GM12878 (cell line): ENCODE measurements at regions not wholly inside any gene's neighbourhood (a gene's known extent, or its start where the extent isn't known, plus 50 kb on each side); places are given as distances from the start of the nearest gene placed in this dataset.

Source experiments
- ATAC-seq: fragments of 200-7000 bp; cut with Tn5 transposase; 3 replicates; pipeline ENCODE4 v1.9.1; 2020; ENCODE audit warnings: mild to moderate bottlenecking, moderate library complexity
- BruUV-seq: library from RNA; stranded (reverse); fragments of 400-500 nt; replicated peaks from 2 replicates; lab custom pipeline; 2021; lab: Mats Ljungman, UMichigan
- CTCF ChIA-PET: fragments of 300-600 bp; sonication (Branson Sonifier 250); formaldehyde crosslinking; extraction: SDS; loops from one replicate; lab custom pipeline; 2021; ENCODE audit warnings: inconsistent platforms; lab: Yijun Ruan, JAX
- POLR2A ChIA-PET: fragments of 350-600 bp; formaldehyde crosslinking; extraction: SDS; loops from one replicate; lab custom pipeline; 2021; ENCODE audit warnings: inconsistent platforms; lab: Charles Lee
- RAD21 ChIA-PET: fragments of 300-600 bp; sonication (Branson Sonifier 250); formaldehyde crosslinking; loops from one replicate; lab custom pipeline; 2023; ENCODE audit warnings: antibody characterized with exemption; ENCODE audit not compliant: unreplicated experiment; lab: Charles Lee
- SMC1A ChIA-PET: fragments of 300-600 bp; sonication (Branson Sonifier 250); formaldehyde crosslinking; loops from one replicate; lab custom pipeline; 2023; ENCODE audit not compliant: unreplicated experiment, uncharacterized antibody; lab: Charles Lee
- DNase-seq: peaks from one replicate; pipeline ENCODE4 v3.0.0-alpha.2; 2011; ENCODE audit warnings: low read depth, low spot score
- FAIRE-seq: peaks from 3 replicates; lab custom pipeline; 2011; peaks lifted over from hg19 to GRCh38; lab: Jason Lieb, UNC
- H2AFZ ChIP-seq: 2 replicates; pipeline ENCODE4 v1.6.0; 2011; ENCODE audit warnings: low read depth, low read length, control low read depth; ENCODE audit not compliant: control insufficient read depth
- H3K27ac ChIP-seq: 2 replicates; pipeline ENCODE4 v1.5.1; 2011; ENCODE audit warnings: control low read depth; ENCODE audit not compliant: control insufficient read depth, insufficient read depth
- H3K27me3 ChIP-seq, 2 experiments: replicated peaks in 1 of 2; 2 replicates each; pipeline versions ENCODE4 v1.6.0 to v1.6.1; 2011; ENCODE audit warnings: low read length in 1 of 2; ENCODE audit not compliant: control insufficient read depth in 2 of 2, insufficient read depth in 2 of 2
- H3K36me3 ChIP-seq, 2 experiments: 2 replicates each; pipeline ENCODE4 v1.5.1; 2011; ENCODE audit warnings: low read length in 1 of 2; ENCODE audit not compliant: control insufficient read depth in 2 of 2, insufficient read depth in 2 of 2
- H3K4me1 ChIP-seq: 2 replicates; pipeline ENCODE4 v1.6.1; 2011; ENCODE audit warnings: mild to moderate bottlenecking, low read length, moderate library complexity, mixed read lengths; ENCODE audit not compliant: control insufficient read depth, insufficient read depth
- H3K4me2 ChIP-seq: 2 replicates; pipeline ENCODE4 v1.6.0; 2011; ENCODE audit warnings: control low read depth; ENCODE audit not compliant: control insufficient read depth, insufficient read depth
- H3K4me3 ChIP-seq: fragments of 200-600 bp; sonication (generic); 2 replicates; pipeline ENCODE4 v1.5.1; 2016
- H3K79me2 ChIP-seq: 2 replicates; pipeline ENCODE4 v1.6.0; 2011; ENCODE audit warnings: low read length; ENCODE audit not compliant: control insufficient read depth, insufficient read depth
- H3K9ac ChIP-seq: 2 replicates; pipeline ENCODE4 v1.8.0; 2011; ENCODE audit warnings: low read length, control low read depth, mixed read lengths; ENCODE audit not compliant: control insufficient read depth, insufficient read depth
- H3K9me3 ChIP-seq: replicated peaks from 3 replicates; pipeline ENCODE4 v1.5.1; 2011; ENCODE audit warnings: mild to moderate bottlenecking, low read length; ENCODE audit not compliant: control insufficient read depth, insufficient read depth
- H4K20me1 ChIP-seq: 2 replicates; pipeline ENCODE4 v1.6.0; 2011; ENCODE audit not compliant: control insufficient read depth, insufficient read depth
- GATAD2B ChIP-seq: fragments of 450-650 bp; conservative IDR thresholded peaks from 2 replicates; pipeline ENCODE4 v1.6.1; 2017; ENCODE audit warnings: low read depth, mild to moderate bottlenecking, moderate library complexity
- JUND ChIP-seq: IDR thresholded peaks from 2 replicates; pipeline ENCODE4 v1.6.1; 2012; ENCODE audit warnings: low read depth, mild to moderate bottlenecking, low read length, improper control_type of control experiment, moderate library complexity
- NFIC ChIP-seq: IDR thresholded peaks from 2 replicates; pipeline ENCODE4 v1.6.1; 2012; ENCODE audit warnings: low read depth, mild to moderate bottlenecking, inconsistent platforms, low read length, moderate library complexity
- POLR2AphosphoS5 ChIP-seq: IDR thresholded peaks from 2 replicates; pipeline ENCODE4 v1.6.1; 2011; ENCODE audit warnings: mild to moderate bottlenecking, low read length, inconsistent platforms
- RAD51 ChIP-seq: fragments of 450-650 bp; IDR thresholded peaks from 2 replicates; pipeline ENCODE4 v1.6.1; 2016; ENCODE audit warnings: moderate library complexity, mild to moderate bottlenecking, inconsistent platforms
- RELA ChIP-seq: fragments of 450-650 bp; IDR thresholded peaks from 2 replicates; pipeline ENCODE4 v1.8.0; 2014; ENCODE audit warnings: borderline replicate concordance; ENCODE audit not compliant: partially characterized antibody
- RFX5 ChIP-seq: IDR thresholded peaks from 2 replicates; pipeline ENCODE4 v1.6.1; 2011; ENCODE audit warnings: low read depth, low read length, improper control_type of control experiment
- SMAD5 ChIP-seq: IDR thresholded peaks from 2 replicates; pipeline ENCODE4 v1.6.1; 2016; ENCODE audit warnings: antibody characterized with exemption, low read depth
- SUPT20H ChIP-seq: IDR thresholded peaks from 2 replicates; pipeline ENCODE4 v1.6.1; 2011; ENCODE audit warnings: low read depth, mild to moderate bottlenecking, low read length, moderate library complexity, borderline replicate concordance; ENCODE audit not compliant: control insufficient read depth
- YY1 ChIP-seq: IDR thresholded peaks from 2 replicates; pipeline ENCODE4 v1.6.1; 2011; ENCODE audit warnings: low read depth, mild to moderate bottlenecking, low read length
- WGBS: methylation state at CpG from one replicate; pipeline ENCODE4 v1.1.6; 2016; ENCODE audit warnings: low lambda C conversion rate; ENCODE audit not compliant: insufficient replicate concordance, insufficient coverage; ENCODE audit errors: missing lambda C conversion rate; 5-methylcytosine and 5-hydroxymethylcytosine counted together
- in situ Hi-C: fragments of 300-500 bp; cut with MboI; formaldehyde crosslinking; loops from 9 replicates; pipeline ENCODE4 v1.14.3; 2018; ENCODE audit warnings: mixed read lengths
- intact Hi-C: fragments of 100-400 bp; cut with micrococcal nuclease; formaldehyde crosslinking; loops from one replicate; pipeline ENCODE4 v1.14.2; 2022; ENCODE audit not compliant: unreplicated experiment
- TF ChIP-seq, protein P1 (sequence below): fragments of 450-650 bp; IDR thresholded peaks from 2 replicates; pipeline ENCODE4 v1.6.1; 2016; ENCODE audit warnings: mild to moderate bottlenecking
- TF ChIP-seq, protein P2 (sequence below): IDR thresholded peaks from 2 replicates; pipeline ENCODE4 v1.6.1; 2012; ENCODE audit warnings: low read length, inconsistent platforms

DNA sequence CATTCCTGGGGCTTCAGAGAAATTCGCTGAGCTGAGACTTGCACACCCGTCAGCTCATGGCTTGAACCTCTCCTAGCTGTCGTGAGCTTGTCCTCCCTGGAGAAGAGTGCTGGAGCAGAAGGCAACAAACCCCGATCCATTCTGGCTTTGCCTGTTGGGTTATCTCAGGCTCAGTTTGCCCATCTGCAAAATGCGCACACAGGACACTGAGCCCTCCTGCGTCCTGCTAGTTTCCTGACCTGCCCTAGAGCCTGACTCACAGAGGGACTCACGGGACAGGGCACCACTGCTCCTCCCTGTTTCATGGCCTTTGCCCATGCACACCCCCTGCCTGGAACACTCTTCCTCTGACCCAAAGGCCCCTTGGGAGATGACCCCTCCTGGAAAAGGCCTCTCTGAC is 365.0 kb downstream of the MN1 start:
- DNase-seq (no peak), ATAC-seq (no peak), FAIRE-seq (no peak)
- WGBS, result 22% methylated on average over 7 of the region's 7 CpGs
- ChIA-PET RAD21 (no interaction called here), POLR2A (no interaction called here), CTCF (no interaction called here), SMC1A (no interaction called here)
- Histone ChIP-seq H2AFZ (no peak overlapping the region), H3K27me3 (no peaks in the 10 kb centered on the region; a peak in 1 of 4 replicates), H3K4me3 (no peak overlapping the region), H3K4me2 (no peak overlapping the region), H3K79me2 (no peaks in the 10 kb centered on the region), H3K9me3 (no peaks in the 10 kb centered on the region; the same call in 2 of the 3 replicates), H3K36me3 (no peaks in the 10 kb centered on the region), H3K27ac (no peak overlapping the region), H4K20me1 (no peaks in the 10 kb centered on the region), H3K9ac (no peak overlapping the region), H3K4me1 (no peaks in the 10 kb centered on the region)
- intact Hi-C loops, result no loop called here
- BruUV-seq, result no TSS peak
- in situ Hi-C loops, result no loop called here
- TF ChIP-seq SMAD5 (no peak), JUND (no peak), GATAD2B (no peak), SUPT20H (no peak)
- TF ChIP-seq, protein P1, sequence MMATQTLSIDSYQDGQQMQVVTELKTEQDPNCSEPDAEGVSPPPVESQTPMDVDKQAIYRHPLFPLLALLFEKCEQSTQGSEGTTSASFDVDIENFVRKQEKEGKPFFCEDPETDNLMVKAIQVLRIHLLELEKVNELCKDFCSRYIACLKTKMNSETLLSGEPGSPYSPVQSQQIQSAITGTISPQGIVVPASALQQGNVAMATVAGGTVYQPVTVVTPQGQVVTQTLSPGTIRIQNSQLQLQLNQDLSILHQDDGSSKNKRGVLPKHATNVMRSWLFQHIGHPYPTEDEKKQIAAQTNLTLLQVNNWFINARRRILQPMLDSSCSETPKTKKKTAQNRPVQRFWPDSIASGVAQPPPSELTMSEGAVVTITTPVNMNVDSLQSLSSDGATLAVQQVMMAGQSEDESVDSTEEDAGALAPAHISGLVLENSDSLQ, result no peak

- TF ChIP-seq, protein P2, sequence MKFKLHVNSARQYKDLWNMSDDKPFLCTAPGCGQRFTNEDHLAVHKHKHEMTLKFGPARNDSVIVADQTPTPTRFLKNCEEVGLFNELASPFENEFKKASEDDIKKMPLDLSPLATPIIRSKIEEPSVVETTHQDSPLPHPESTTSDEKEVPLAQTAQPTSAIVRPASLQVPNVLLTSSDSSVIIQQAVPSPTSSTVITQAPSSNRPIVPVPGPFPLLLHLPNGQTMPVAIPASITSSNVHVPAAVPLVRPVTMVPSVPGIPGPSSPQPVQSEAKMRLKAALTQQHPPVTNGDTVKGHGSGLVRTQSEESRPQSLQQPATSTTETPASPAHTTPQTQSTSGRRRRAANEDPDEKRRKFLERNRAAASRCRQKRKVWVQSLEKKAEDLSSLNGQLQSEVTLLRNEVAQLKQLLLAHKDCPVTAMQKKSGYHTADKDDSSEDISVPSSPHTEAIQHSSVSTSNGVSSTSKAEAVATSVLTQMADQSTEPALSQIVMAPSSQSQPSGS, result no peak
- TF ChIP-seq RELA (no peak), RFX5 (no peak), YY1 (no peak), RAD51 (no peak), GATAD2B (no peak), NFIC (no peak), POLR2AphosphoS5 (no peak)
- TF ChIP-seq, protein P1, result no peak
- Histone ChIP-seq H3K27ac (no peak overlapping the region), H4K20me1 (no peaks in the 10 kb centered on the region), H3K4me3 (no peak overlapping the region), H3K4me2 (no peak overlapping the region), H3K9me3 (no peaks in the 10 kb centered on the region), H3K79me2 (no peaks in the 10 kb centered on the region), H3K36me3 (no peaks in the 10 kb centered on the region), H2AFZ (no peak overlapping the region), H3K9ac (no peak overlapping the region), H3K27me3 (no peaks in the 10 kb centered on the region; a peak in 1 of 4 replicates), H3K4me1 (no peaks in the 10 kb centered on the region)
- DNase-seq (no peak), ATAC-seq (no peak), FAIRE-seq (no peak)
- intact Hi-C loops (no loop called here), in situ Hi-C loops (no loop called here)
- ChIA-PET POLR2A (no interaction called here), RAD21 (no interaction called here), CTCF (no interaction called here), SMC1A (no interaction called here)
- BruUV-seq, result no TSS peak
- WGBS, result 9% methylated on average over 4 of the region's 4 CpGs
Observed at GRCh38 chr22:27437570-27437969, 364.0 kb downstream of the MN1 start.
